GM18502 (cell line): ENCODE measurements at regions not wholly inside any gene's neighbourhood (a gene's known extent, or its start where the extent isn't known, plus 50 kb on each side); places are given as distances from the start of the nearest gene placed in this dataset.
"Not testable (repeated sequence)": the region's sequence is repeated elsewhere in the genome, so short reads cannot be mapped to it uniquely, and the experiment has no call there.

ENCODE experiments used
- ATAC-seq: cut with Tn5 transposase; IDR thresholded peaks from one replicate; pipeline ENCODE4 v1.9.1; 2021; ENCODE audit warnings: mild to moderate bottlenecking; ENCODE audit not compliant: unreplicated experiment, poor library complexity

GRCh38 chr15:94868265-94868664, 636.9 kb downstream of the MCTP2 start:
- not testable (repeated sequence) for ATAC-seq

GRCh38 chr15:94875550-94875949, 644.2 kb downstream of the MCTP2 start:
- no peak for ATAC-seq

GRCh38 chr15:94877833-94878232, 646.5 kb downstream of the MCTP2 start:
- ATAC-seq = no peak

- no peak for ATAC-seq
These were observed 650.8 kb downstream of the MCTP2 start for GRCh38 chr15:94882071-94882712.

- ATAC-seq = no peak
These were observed 656.0 kb downstream of the MCTP2 start for GRCh38 chr15:94887391-94887790.

GRCh38 chr15:94889153-94889552, 657.8 kb downstream of the MCTP2 start:
- ATAC-seq = no peak

GRCh38 chr15:94893091-94893490, 661.7 kb downstream of the MCTP2 start:
- ATAC-seq = no peak

GRCh38 chr15:94894056-94894455, 662.7 kb downstream of the MCTP2 start:
- no peak for ATAC-seq

GRCh38 chr15:94909510-94909909, 678.1 kb downstream of the MCTP2 start:
- ATAC-seq = no peak

GRCh38 chr15:94910166-94910565, 678.8 kb downstream of the MCTP2 start:
- no peak for ATAC-seq

GRCh38 chr15:94912760-94913159, 681.4 kb downstream of the MCTP2 start:
- no peak for ATAC-seq

- no peak for ATAC-seq
These were observed 685.7 kb downstream of the MCTP2 start for GRCh38 chr15:94917068-94917467.

GRCh38 chr15:94921936-94922335, 690.6 kb downstream of the MCTP2 start:
- no peak for ATAC-seq

GRCh38 chr15:94924057-94924456, 692.7 kb downstream of the MCTP2 start:
- ATAC-seq = no peak

GRCh38 chr15:94924971-94925598, 693.7 kb downstream of the MCTP2 start:
- no peak for ATAC-seq

- ATAC-seq = no peak
These were observed 694.3 kb downstream of the MCTP2 start for GRCh38 chr15:94925680-94926079.

GRCh38 chr15:94927003-94927402, 695.6 kb downstream of the MCTP2 start:
- no peak for ATAC-seq

- no peak for ATAC-seq
These were observed 697.9 kb downstream of the MCTP2 start for GRCh38 chr15:94929282-94929681.

- no peak for ATAC-seq
These were observed 699.1 kb downstream of the MCTP2 start for GRCh38 chr15:94930441-94930840.

GRCh38 chr15:94930960-94931359, 699.6 kb downstream of the MCTP2 start:
- no peak for ATAC-seq

GRCh38 chr15:94934440-94934839, 703.1 kb downstream of the MCTP2 start:
- no peak for ATAC-seq

- ATAC-seq = no peak
These were observed 705.9 kb downstream of the MCTP2 start for GRCh38 chr15:94937242-94937641.
